ENCODE measurements at regions not wholly inside any gene's neighbourhood (a gene's known extent, or its start where the extent isn't known, plus 50 kb on each side); places are given as distances from the start of the nearest gene placed in this dataset.

DNA sequence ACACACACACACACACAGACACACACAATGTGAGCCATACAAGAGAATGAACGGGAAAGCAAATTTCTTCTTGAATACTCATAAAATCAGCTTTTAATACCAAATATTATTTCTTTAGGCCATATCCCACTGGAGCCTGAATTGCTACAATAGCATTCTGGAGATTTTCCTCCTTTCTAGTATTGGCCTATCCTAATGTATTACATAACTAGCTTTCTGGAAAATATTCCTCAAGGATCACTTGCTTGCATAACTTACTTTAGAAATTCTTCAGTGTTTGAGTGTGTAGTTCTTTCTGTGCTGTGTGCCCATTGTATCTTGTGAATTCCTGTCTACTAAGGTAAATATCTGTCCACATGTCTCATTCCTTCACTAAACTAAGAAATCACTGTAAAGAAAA is 351.0 kb upstream of the MCTP2 start (continued):
- TF ChIP-seq, protein P1, sequence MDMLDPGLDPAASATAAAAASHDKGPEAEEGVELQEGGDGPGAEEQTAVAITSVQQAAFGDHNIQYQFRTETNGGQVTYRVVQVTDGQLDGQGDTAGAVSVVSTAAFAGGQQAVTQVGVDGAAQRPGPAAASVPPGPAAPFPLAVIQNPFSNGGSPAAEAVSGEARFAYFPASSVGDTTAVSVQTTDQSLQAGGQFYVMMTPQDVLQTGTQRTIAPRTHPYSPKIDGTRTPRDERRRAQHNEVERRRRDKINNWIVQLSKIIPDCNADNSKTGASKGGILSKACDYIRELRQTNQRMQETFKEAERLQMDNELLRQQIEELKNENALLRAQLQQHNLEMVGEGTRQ (IDR thresholded peaks at IDR 0.05; ENCODE audit: low read length), result no peak
- TF ChIP-seq POLR2A (IDR thresholded peaks at IDR 0.05; ENCODE audit: control extremely low read depth in 1 of 2, low read depth in 2 of 2, low read length in 2 of 2), result no peak

Data from H1 (cell line).